IMR-90 (cell line): ENCODE measurements at regions not wholly inside any gene's neighbourhood (a gene's known extent, or its start where the extent isn't known, plus 50 kb on each side); places are given as distances from the start of the nearest gene placed in this dataset.
"Not testable (repeated sequence)": the region's sequence is repeated elsewhere in the genome, so short reads cannot be mapped to it uniquely, and the experiment has no call there.

Source experiments
- CEBPB ChIP-seq: IDR thresholded peaks from 2 replicates; pipeline ENCODE4 v1.6.1; 2012; ENCODE audit warnings: low read depth, low read length, improper control_type of control experiment
- CHD1 ChIP-seq: IDR thresholded peaks from 2 replicates; pipeline ENCODE4 v1.6.1; 2012; ENCODE audit warnings: low read depth, low read length, improper control_type of control experiment
- CTCF ChIP-seq: conservative IDR thresholded peaks from 2 replicates; pipeline ENCODE4 v1.5.1; 2012; ENCODE audit warnings: mild to moderate bottlenecking, low read depth, low read length, improper control_type of control experiment
- FOS ChIP-seq: fragments of 150-350 bp; IDR thresholded peaks from 2 replicates; pipeline ENCODE4 v1.6.1; 2016; ENCODE audit warnings: low read depth, low read length
- MAFK ChIP-seq: IDR thresholded peaks from 2 replicates; pipeline ENCODE4 v1.6.1; 2012; ENCODE audit warnings: low read depth, low read length, improper control_type of control experiment
- MXI1 ChIP-seq: IDR thresholded peaks from 2 replicates; pipeline ENCODE4 v1.6.1; 2012; ENCODE audit warnings: low read depth, mild to moderate bottlenecking, low read length, moderate library complexity, borderline replicate concordance
- NFE2L2 ChIP-seq: fragments of 150-350 bp; IDR thresholded peaks from 2 replicates; pipeline ENCODE4 v1.6.1; 2016; ENCODE audit warnings: low read depth, mild to moderate bottlenecking, low read length
- POLR2A ChIP-seq: IDR thresholded peaks from 2 replicates; pipeline ENCODE4 v1.6.1; 2012; ENCODE audit warnings: mild to moderate bottlenecking, low read depth, low read length
- RAD21 ChIP-seq: IDR thresholded peaks from 2 replicates; pipeline ENCODE4 v1.6.1; 2012; ENCODE audit warnings: low read length, improper control_type of control experiment
- RCOR1 ChIP-seq: IDR thresholded peaks from 2 replicates; pipeline ENCODE4 v1.6.1; 2012; ENCODE audit warnings: mild to moderate bottlenecking, low read length, improper control_type of control experiment; ENCODE audit not compliant: insufficient replicate concordance
- RFX5 ChIP-seq: IDR thresholded peaks from 2 replicates; pipeline ENCODE4 v1.8.0; 2012; ENCODE audit warnings: low read depth, mild to moderate bottlenecking, low read length, moderate library complexity
- TF ChIP-seq, protein P1 (sequence below): fragments of 150-350 bp; IDR thresholded peaks from 2 replicates; pipeline ENCODE4 v1.6.1; 2017; ENCODE audit warnings: mild to moderate bottlenecking, antibody characterized with exemption, low read length, low read depth

- TF ChIP-seq CHD1, POLR2A, MXI1, MAFK, CTCF, RAD21, FOS, CEBPB, NFE2L2, RFX5, RCOR1: not testable (repeated sequence)
- TF ChIP-seq, protein P1, sequence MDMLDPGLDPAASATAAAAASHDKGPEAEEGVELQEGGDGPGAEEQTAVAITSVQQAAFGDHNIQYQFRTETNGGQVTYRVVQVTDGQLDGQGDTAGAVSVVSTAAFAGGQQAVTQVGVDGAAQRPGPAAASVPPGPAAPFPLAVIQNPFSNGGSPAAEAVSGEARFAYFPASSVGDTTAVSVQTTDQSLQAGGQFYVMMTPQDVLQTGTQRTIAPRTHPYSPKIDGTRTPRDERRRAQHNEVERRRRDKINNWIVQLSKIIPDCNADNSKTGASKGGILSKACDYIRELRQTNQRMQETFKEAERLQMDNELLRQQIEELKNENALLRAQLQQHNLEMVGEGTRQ: not testable (repeated sequence)
Measured at GRCh38 chr9:39809401-39810226, 454.1 kb downstream of the SPATA31A1 start.
